ENCODE measurements at regions not wholly inside any gene's neighbourhood (a gene's known extent, or its start where the extent isn't known, plus 50 kb on each side); places are given as distances from the start of the nearest gene placed in this dataset.

- no peak for TF ChIP-seq CTCF (IDR thresholded peaks at IDR 0.05; ENCODE audit: insufficient read depth, low read depth, low read length)
- TF ChIP-seq EZH2 (IDR thresholded peaks at IDR 0.05; ENCODE audit: insufficient read depth, low read length), result no peak
Measured at GRCh38 chr16:65769776-65770438, 596.6 kb upstream of the CDH5 start.
